ENCODE measurements at regions not wholly inside any gene's neighbourhood (a gene's known extent, or its start where the extent isn't known, plus 50 kb on each side); places are given as distances from the start of the nearest gene placed in this dataset.

DNA sequence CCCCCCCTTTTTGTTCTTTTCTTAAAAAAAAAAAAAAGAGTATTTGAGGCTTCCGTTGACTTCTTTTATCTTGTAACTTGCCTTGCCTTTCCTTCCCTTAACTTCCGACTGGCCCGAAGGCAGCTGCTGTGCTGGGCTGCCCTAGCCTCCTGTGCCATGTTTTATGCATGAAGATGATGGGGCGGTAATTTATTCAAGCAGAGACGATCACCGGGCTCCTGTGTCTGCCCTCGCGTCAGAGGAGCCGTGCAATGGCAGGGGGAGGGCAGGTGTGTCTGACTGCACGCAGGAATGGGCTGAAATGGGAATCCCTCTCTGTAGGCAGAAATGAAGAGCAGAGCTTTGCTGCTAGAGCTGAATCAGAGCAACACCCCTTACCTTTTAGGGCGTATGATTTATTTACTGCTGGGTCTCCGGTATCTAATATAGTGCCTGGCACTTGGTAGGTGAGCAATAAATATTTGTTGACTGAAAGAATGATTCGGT, 106.3 kb upstream of the RIPOR2 start:
- TF ChIP-seq YY1 (IDR thresholded peaks at IDR 0.05; ENCODE audit: low read depth) (no peak), EGR1 (IDR thresholded peaks at IDR 0.05) (no peak)

DNA sequence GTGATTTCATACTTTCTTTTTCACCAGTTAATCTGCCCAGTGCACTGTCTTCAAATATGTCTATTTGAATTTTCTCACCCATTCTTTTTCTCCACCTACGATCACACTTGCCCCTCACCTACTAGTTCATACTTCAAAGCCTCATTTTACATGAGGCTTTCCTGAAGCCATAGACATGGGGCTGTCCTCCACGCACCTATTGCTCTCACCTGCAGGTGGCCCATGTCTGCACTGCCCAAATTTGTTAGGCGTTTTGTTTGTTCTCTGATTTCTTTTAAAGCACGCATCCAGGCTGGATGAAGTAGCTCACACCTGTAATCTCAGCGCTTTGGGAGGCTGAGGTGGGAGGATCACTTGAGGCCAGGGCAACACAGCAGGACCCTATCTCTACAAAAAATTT, 106.8 kb upstream of the RIPOR2 start:
- TF ChIP-seq FOXM1 (IDR thresholded peaks at IDR 0.05; ENCODE audit: borderline replicate concordance, low read depth): no peak
- TF ChIP-seq YY1 (IDR thresholded peaks at IDR 0.05; ENCODE audit: low read depth): no peak
- TF ChIP-seq, protein P1, sequence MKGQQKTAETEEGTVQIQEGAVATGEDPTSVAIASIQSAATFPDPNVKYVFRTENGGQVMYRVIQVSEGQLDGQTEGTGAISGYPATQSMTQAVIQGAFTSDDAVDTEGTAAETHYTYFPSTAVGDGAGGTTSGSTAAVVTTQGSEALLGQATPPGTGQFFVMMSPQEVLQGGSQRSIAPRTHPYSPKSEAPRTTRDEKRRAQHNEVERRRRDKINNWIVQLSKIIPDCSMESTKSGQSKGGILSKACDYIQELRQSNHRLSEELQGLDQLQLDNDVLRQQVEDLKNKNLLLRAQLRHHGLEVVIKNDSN (IDR thresholded peaks at IDR 0.05): no peak
- no peak for TF ChIP-seq EP300 (IDR thresholded peaks at IDR 0.05; ENCODE audit: borderline replicate concordance)
- TF ChIP-seq NFIC (IDR thresholded peaks at IDR 0.05): no peak
- no peak for TF ChIP-seq CEBPB (IDR thresholded peaks at IDR 0.05)
- no peak for TF ChIP-seq TAF1 (IDR thresholded peaks at IDR 0.05; ENCODE audit: low read depth)
- TF ChIP-seq TCF12 (IDR thresholded peaks at IDR 0.05; ENCODE audit: low read depth): no peak
- TF ChIP-seq, protein P2, sequence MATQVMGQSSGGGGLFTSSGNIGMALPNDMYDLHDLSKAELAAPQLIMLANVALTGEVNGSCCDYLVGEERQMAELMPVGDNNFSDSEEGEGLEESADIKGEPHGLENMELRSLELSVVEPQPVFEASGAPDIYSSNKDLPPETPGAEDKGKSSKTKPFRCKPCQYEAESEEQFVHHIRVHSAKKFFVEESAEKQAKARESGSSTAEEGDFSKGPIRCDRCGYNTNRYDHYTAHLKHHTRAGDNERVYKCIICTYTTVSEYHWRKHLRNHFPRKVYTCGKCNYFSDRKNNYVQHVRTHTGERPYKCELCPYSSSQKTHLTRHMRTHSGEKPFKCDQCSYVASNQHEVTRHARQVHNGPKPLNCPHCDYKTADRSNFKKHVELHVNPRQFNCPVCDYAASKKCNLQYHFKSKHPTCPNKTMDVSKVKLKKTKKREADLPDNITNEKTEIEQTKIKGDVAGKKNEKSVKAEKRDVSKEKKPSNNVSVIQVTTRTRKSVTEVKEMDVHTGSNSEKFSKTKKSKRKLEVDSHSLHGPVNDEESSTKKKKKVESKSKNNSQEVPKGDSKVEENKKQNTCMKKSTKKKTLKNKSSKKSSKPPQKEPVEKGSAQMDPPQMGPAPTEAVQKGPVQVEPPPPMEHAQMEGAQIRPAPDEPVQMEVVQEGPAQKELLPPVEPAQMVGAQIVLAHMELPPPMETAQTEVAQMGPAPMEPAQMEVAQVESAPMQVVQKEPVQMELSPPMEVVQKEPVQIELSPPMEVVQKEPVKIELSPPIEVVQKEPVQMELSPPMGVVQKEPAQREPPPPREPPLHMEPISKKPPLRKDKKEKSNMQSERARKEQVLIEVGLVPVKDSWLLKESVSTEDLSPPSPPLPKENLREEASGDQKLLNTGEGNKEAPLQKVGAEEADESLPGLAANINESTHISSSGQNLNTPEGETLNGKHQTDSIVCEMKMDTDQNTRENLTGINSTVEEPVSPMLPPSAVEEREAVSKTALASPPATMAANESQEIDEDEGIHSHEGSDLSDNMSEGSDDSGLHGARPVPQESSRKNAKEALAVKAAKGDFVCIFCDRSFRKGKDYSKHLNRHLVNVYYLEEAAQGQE (IDR thresholded peaks at IDR 0.05; ENCODE audit: low read depth): no peak
- TF ChIP-seq RAD21 (IDR thresholded peaks at IDR 0.05; ENCODE audit: low read depth): no peak
- TF ChIP-seq, protein P3, sequence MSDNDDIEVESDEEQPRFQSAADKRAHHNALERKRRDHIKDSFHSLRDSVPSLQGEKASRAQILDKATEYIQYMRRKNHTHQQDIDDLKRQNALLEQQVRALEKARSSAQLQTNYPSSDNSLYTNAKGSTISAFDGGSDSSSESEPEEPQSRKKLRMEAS (IDR thresholded peaks at IDR 0.05): no peak
- no peak for TF ChIP-seq TEAD4 (IDR thresholded peaks at IDR 0.05)
- no peak for TF ChIP-seq EGR1 (IDR thresholded peaks at IDR 0.05)
- TF ChIP-seq CREB1 (IDR thresholded peaks at IDR 0.05; ENCODE audit: low read depth): no peak
- no peak for TF ChIP-seq ZBTB7A (IDR thresholded peaks at IDR 0.05; ENCODE audit: low read depth)

DNA sequence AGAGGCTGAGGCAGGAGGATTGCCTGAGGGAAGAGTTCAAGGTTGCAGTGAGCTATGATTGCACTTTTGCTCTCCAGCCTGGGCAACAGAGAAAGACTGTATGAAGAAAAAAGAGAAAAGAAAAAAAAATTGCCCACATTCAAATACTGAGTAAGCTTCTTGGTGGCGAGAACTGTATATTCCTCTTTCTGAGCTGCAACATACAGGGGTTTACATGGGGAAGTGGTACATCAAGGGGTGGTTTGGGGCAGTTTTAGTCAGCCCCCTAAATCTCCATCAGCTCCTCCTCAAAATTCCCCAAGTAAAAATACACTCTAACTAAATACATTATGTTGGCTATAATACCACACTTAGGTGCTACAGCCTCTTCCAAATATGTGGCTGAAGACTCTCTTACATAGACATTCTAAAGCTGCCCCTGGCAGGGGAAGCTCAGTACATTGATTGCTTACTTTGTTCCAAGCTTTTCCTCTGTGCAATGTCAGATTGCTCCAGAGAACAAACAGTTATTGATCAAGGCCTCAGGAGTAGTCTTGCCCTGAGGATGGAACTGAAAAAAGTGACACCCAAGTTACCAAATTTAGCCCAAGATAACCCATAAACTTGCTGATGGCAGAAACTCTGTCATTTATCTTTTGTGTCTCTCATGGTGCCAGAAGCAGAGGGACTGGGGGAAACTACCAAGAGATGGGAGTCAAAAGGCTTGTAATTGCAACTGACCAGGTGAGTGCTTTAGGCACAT, 107.4 kb upstream of the RIPOR2 start:
- TF ChIP-seq, protein P3 (IDR thresholded peaks at IDR 0.05): no peak

DNA sequence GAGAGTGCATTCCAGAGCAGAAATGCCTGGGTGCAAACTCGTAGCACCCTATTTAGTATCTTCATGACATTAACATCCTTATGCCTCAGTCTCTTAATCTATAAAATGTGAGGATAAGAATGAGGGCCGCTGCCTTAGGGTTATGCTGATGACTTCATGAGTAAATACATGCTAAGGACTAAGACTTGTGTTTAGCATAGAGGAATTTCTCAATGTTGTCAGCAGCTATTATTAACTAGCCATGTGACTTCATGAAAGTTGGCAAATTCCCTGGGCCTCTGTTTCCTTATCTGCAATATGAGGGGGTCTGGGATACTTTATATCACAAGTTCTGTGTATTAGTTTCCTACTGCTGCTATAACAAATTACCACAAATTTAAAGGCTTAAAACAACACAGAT, 108.1 kb upstream of the RIPOR2 start:
- TF ChIP-seq, protein P3 (IDR thresholded peaks at IDR 0.05): no peak
- TF ChIP-seq TCF12 (IDR thresholded peaks at IDR 0.05; ENCODE audit: low read depth) (no peak), EP300 (IDR thresholded peaks at IDR 0.05; ENCODE audit: borderline replicate concordance) (no peak), CREB1 (IDR thresholded peaks at IDR 0.05; ENCODE audit: low read depth) (no peak), EGR1 (IDR thresholded peaks at IDR 0.05) (no peak), CEBPB (IDR thresholded peaks at IDR 0.05) (no peak), TAF1 (IDR thresholded peaks at IDR 0.05; ENCODE audit: low read depth) (no peak), YY1 (IDR thresholded peaks at IDR 0.05; ENCODE audit: low read depth) (no peak), RAD21 (IDR thresholded peaks at IDR 0.05; ENCODE audit: low read depth) (no peak), FOXM1 (IDR thresholded peaks at IDR 0.05; ENCODE audit: borderline replicate concordance, low read depth) (no peak), ZBTB7A (IDR thresholded peaks at IDR 0.05; ENCODE audit: low read depth) (no peak), TEAD4 (IDR thresholded peaks at IDR 0.05) (no peak), NFIC (IDR thresholded peaks at IDR 0.05) (no peak)
- TF ChIP-seq, protein P2 (IDR thresholded peaks at IDR 0.05; ENCODE audit: low read depth): no peak
- TF ChIP-seq, protein P1 (IDR thresholded peaks at IDR 0.05): no peak

DNA sequence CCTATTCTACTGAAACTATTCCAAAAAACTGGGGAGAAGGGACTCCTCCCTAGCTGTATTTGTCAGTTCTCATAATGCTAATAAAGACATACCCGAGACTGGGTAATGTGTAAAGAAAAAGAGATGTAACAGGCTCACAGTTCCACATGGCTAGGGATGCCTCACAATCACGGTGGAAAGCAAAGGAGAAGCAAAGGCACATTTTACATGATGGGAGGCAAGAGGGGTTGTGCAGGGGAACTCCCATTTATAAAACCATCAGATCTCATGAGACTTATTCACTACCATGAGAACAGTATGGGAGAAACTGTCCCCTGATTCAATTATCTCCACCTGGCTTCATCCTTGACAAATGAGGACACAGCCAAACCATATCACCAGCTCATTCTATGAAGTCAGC, 111.2 kb upstream of the RIPOR2 start:
- TF ChIP-seq CEBPB (IDR thresholded peaks at IDR 0.05) (no peak), FOXM1 (IDR thresholded peaks at IDR 0.05; ENCODE audit: borderline replicate concordance, low read depth) (no peak), EP300 (IDR thresholded peaks at IDR 0.05; ENCODE audit: borderline replicate concordance) (no peak), CREB1 (IDR thresholded peaks at IDR 0.05; ENCODE audit: low read depth) (no peak), TEAD4 (IDR thresholded peaks at IDR 0.05) (no peak), YY1 (IDR thresholded peaks at IDR 0.05; ENCODE audit: low read depth) (no peak), TCF12 (IDR thresholded peaks at IDR 0.05; ENCODE audit: low read depth) (no peak), NFIC (IDR thresholded peaks at IDR 0.05) (no peak), RAD21 (IDR thresholded peaks at IDR 0.05; ENCODE audit: low read depth) (no peak), ZBTB7A (IDR thresholded peaks at IDR 0.05; ENCODE audit: low read depth) (no peak), TAF1 (IDR thresholded peaks at IDR 0.05; ENCODE audit: low read depth) (no peak), EGR1 (IDR thresholded peaks at IDR 0.05) (no peak)
- TF ChIP-seq, protein P1 (IDR thresholded peaks at IDR 0.05): no peak
- TF ChIP-seq, protein P3 (IDR thresholded peaks at IDR 0.05): no peak
- TF ChIP-seq, protein P2 (IDR thresholded peaks at IDR 0.05; ENCODE audit: low read depth): no peak
